Endodermal cell (in vitro differentiated cells): ENCODE measurements at regions not wholly inside any gene's neighbourhood (a gene's known extent, or its start where the extent isn't known, plus 50 kb on each side); places are given as distances from the start of the nearest gene placed in this dataset.

Source experiments
- DNase-seq: peaks from one replicate; pipeline ENCODE4 v3.0.0-alpha.2; 2017
- H3K27ac ChIP-seq: 2 replicates; pipeline ENCODE4 v1.5.1; 2013; ENCODE audit warnings: mild to moderate bottlenecking, low read depth, low read length, moderate library complexity
- H3K27me3 ChIP-seq: 2 replicates; pipeline ENCODE4 v1.6.1; 2013; ENCODE audit warnings: mild to moderate bottlenecking, low read length, moderate library complexity; ENCODE audit not compliant: insufficient read depth, control insufficient read depth, poor library complexity, severe bottlenecking
- H3K36me3 ChIP-seq: 2 replicates; pipeline ENCODE4 v1.7.0; 2013; ENCODE audit warnings: mild to moderate bottlenecking, low read length, moderate library complexity; ENCODE audit not compliant: control insufficient read depth, insufficient read depth
- H3K4me1 ChIP-seq: one replicate; pipeline ENCODE4 v1.7.0; 2013; ENCODE audit warnings: low read length; ENCODE audit not compliant: control insufficient read depth, insufficient read depth
- H3K4me3 ChIP-seq: 2 replicates; pipeline ENCODE4 v1.5.1; 2013; ENCODE audit warnings: mild to moderate bottlenecking, low read length, moderate library complexity
- H3K9ac ChIP-seq: 2 replicates; pipeline ENCODE4 v1.6.1; 2013; ENCODE audit warnings: mild to moderate bottlenecking, low read length, moderate library complexity; ENCODE audit not compliant: poor library complexity, severe bottlenecking; ENCODE audit errors: extremely low read depth
- H3K9me3 ChIP-seq: 2 replicates; pipeline ENCODE4 v1.6.1; 2013; ENCODE audit warnings: mild to moderate bottlenecking, low read length, moderate library complexity; ENCODE audit not compliant: control insufficient read depth
- H3K27ac Mint-ChIP-seq: 2 replicates; pipeline ENCODE4 v1.8.0; 2020; ENCODE audit warnings: mixed read lengths
- H3K27me3 Mint-ChIP-seq: 2 replicates; pipeline ENCODE4 v1.8.0; 2021; ENCODE audit warnings: mild to moderate bottlenecking, mixed read lengths; ENCODE audit not compliant: insufficient read depth
- H3K36me3 Mint-ChIP-seq: 2 replicates; pipeline ENCODE4 v1.8.0; 2020; ENCODE audit warnings: low read depth, mixed read lengths
- H3K4me1 Mint-ChIP-seq: 2 replicates; pipeline ENCODE4 v1.8.0; 2020; ENCODE audit warnings: mixed read lengths
- H3K4me3 Mint-ChIP-seq: 2 replicates; pipeline ENCODE4 v1.8.0; 2020; ENCODE audit warnings: mild to moderate bottlenecking, moderate library complexity, mixed read lengths
- H3K9me3 Mint-ChIP-seq: 2 replicates; pipeline ENCODE4 v1.8.0; 2020; ENCODE audit warnings: mild to moderate bottlenecking, mixed read lengths
- CTCF ChIP-seq: fragments of 200-600 bp; sonication (generic); conservative IDR thresholded peaks from 2 replicates; pipeline ENCODE4 v1.5.0; 2021; ENCODE audit warnings: antibody characterized with exemption, mild to moderate bottlenecking
- WGBS, 2 experiments: methylation state at CpG; one replicate each; pipeline versions ENCODE4 v1.1.5 to v1.1.7; 2013; ENCODE audit warnings: missing lambda C conversion rate in 2 of 2, mixed read lengths in 1 of 2; ENCODE audit not compliant: insufficient coverage in 1 of 2, insufficient read length in 1 of 2; 5-methylcytosine and 5-hydroxymethylcytosine counted together

GRCh38 chr3:193783166-193783896, 190.3 kb downstream of the OPA1 start:
- Mint-ChIP-seq H3K9me3 (no peaks in the 10 kb centered on the region), H3K4me1 (peaks cover 56% of the 10 kb centered on the region), H3K27ac (peak overlapping the region; percentile 20), H3K4me3 (no peak overlapping the region), H3K36me3 (no peaks in the 10 kb centered on the region), H3K27me3 (peaks cover 4% of the 10 kb centered on the region)
- Histone ChIP-seq H3K4me1 (peaks cover 26% of the 10 kb centered on the region), H3K27ac (no peak overlapping the region), H3K27me3 (no peaks in the 10 kb centered on the region), H3K4me3 (no peak overlapping the region), H3K9ac (no peak overlapping the region), H3K36me3 (no peaks in the 10 kb centered on the region), H3K9me3 (no peaks in the 10 kb centered on the region)
- no peak for TF ChIP-seq CTCF
- WGBS, 2 experiments = 88 to 91% methylated on average over 2 to 5 of the region's 5 CpGs
- no peak for DNase-seq

- no peaks in the 10 kb centered on the region for H3K9me3 Mint-ChIP-seq
- Histone ChIP-seq H3K4me1 (peaks cover 33% of the 10 kb centered on the region), H3K27me3 (no peaks in the 10 kb centered on the region), H3K9me3 (no peaks in the 10 kb centered on the region), H3K9ac (no peak overlapping the region), H3K36me3 (no peaks in the 10 kb centered on the region), H3K4me3 (no peak overlapping the region), H3K27ac (no peak overlapping the region)
- no peak for TF ChIP-seq CTCF
- 93 to 100% methylated on average over 1 of the region's 1 CpG for WGBS, 2 experiments
- no peaks in the 10 kb centered on the region for H3K36me3 Mint-ChIP-seq
- H3K27ac Mint-ChIP-seq = no peak overlapping the region
- no peak overlapping the region for H3K4me3 Mint-ChIP-seq
- no peaks in the 10 kb centered on the region for H3K27me3 Mint-ChIP-seq
- H3K4me1 Mint-ChIP-seq = peaks cover 59% of the 10 kb centered on the region
- peak; percentile 8 for DNase-seq
Observed at GRCh38 chr3:193784822-193785221, 191.8 kb downstream of the OPA1 start.

GRCh38 chr3:193787496-193787870, 194.5 kb downstream of the OPA1 start:
- Mint-ChIP-seq H3K4me3 (no peak overlapping the region), H3K9me3 (no peaks in the 10 kb centered on the region), H3K4me1 (peaks cover 59% of the 10 kb centered on the region), H3K36me3 (no peaks in the 10 kb centered on the region), H3K27ac (no peak overlapping the region), H3K27me3 (no peaks in the 10 kb centered on the region)
- Histone ChIP-seq H3K9me3 (no peaks in the 10 kb centered on the region), H3K9ac (no peak overlapping the region), H3K27me3 (no peaks in the 10 kb centered on the region), H3K4me3 (no peak overlapping the region), H3K36me3 (no peaks in the 10 kb centered on the region), H3K27ac (no peak overlapping the region), H3K4me1 (peaks cover 14% of the 10 kb centered on the region)
- DNase-seq = peak; percentile 55
- WGBS, 2 experiments = 93 to 96% methylated on average over 11 to 12 of the region's 12 CpGs
- TF ChIP-seq CTCF = no peak
